Suprapubic skin (tissue), 4 donors: ENCODE measurements at regions not wholly inside any gene's neighbourhood (a gene's known extent, or its start where the extent isn't known, plus 50 kb on each side); places are given as distances from the start of the nearest gene placed in this dataset.

ENCODE experiments used
- DNase-seq, 2 donors: peaks; one replicate each; pipeline ENCODE4 v3.0.0-alpha.2; 2019; ENCODE audit warnings: low spot score in 2 of 2
- H3K27ac ChIP-seq: fragments of 200-600 bp; sonication (generic); one replicate; pipeline ENCODE4 v1.5.1; 2019
- H3K27me3 ChIP-seq: fragments of 200-600 bp; sonication (generic); one replicate; pipeline ENCODE4 v1.5.1; 2019
- H3K36me3 ChIP-seq: fragments of 200-600 bp; sonication (generic); one replicate; pipeline ENCODE4 v1.5.1; 2019
- H3K4me1 ChIP-seq: fragments of 200-600 bp; sonication (generic); one replicate; pipeline ENCODE4 v1.5.1; 2019
- H3K4me3 ChIP-seq: fragments of 200-600 bp; sonication (generic); one replicate; pipeline ENCODE4 v1.5.1; 2019; ENCODE audit warnings: mild to moderate bottlenecking
- H3K9me3 ChIP-seq: fragments of 200-600 bp; sonication (generic); one replicate; pipeline ENCODE4 v1.5.1; 2019
- CTCF ChIP-seq, 2 donors: fragments of 200-600 bp in 1 of 2; fragments of 450-650 bp in 1 of 2; sonication (generic) in 1 of 2; IDR thresholded peaks; one replicate each; pipeline ENCODE4 v1.5.1; 2016 to 2019; ENCODE audit warnings: antibody characterized with exemption in 2 of 2, mild to moderate bottlenecking in 1 of 2, moderate library complexity in 1 of 2
- EP300 ChIP-seq: sonication (generic); formaldehyde crosslinking; IDR thresholded peaks from one replicate; pipeline ENCODE4 v1.6.1; 2017; ENCODE audit warnings: antibody characterized with exemption
- POLR2A ChIP-seq, 2 donors: fragments of 450-650 bp; IDR thresholded peaks; one replicate each; pipeline ENCODE4 v1.6.1; 2017; ENCODE audit warnings: antibody characterized with exemption in 2 of 2, mild to moderate bottlenecking in 2 of 2, moderate library complexity in 2 of 2
- POLR2AphosphoS5 ChIP-seq, 3 donors: sonication (generic); formaldehyde crosslinking; IDR thresholded peaks; one replicate each; pipeline ENCODE4 v1.6.1; 2017; ENCODE audit warnings: antibody characterized with exemption in 3 of 3
- WGBS: methylation state at CpG from one replicate; pipeline ENCODE4 v1.1.5; 2018; 5-methylcytosine and 5-hydroxymethylcytosine counted together

- TF ChIP-seq POLR2A (IDR thresholded peaks at IDR 0.05) (no peak), EP300 (no peak), CTCF (IDR thresholded peaks at IDR 0.05) (no peak), POLR2AphosphoS5 (IDR thresholded peaks at IDR 0.05) (no peak)
- Histone ChIP-seq H3K27me3 (no peaks in the 10 kb centered on the region), H3K27ac (no peak overlapping the region), H3K36me3 (no peaks in the 10 kb centered on the region), H3K4me3 (no peak overlapping the region), H3K4me1 (no peaks in the 10 kb centered on the region), H3K9me3 (no peaks in the 10 kb centered on the region)
- no peak for DNase-seq
- 86% methylated on average over 2 of the region's 2 CpGs for WGBS
Measured at GRCh38 chr3:188071636-188072035, 82.3 kb upstream of the LPP start.

- H3K36me3 ChIP-seq = no peaks in the 10 kb centered on the region
- H3K9me3 ChIP-seq = no peaks in the 10 kb centered on the region
- no peak for TF ChIP-seq CTCF (IDR thresholded peaks at IDR 0.05)
- peak; percentile 54 for TF ChIP-seq EP300
- TF ChIP-seq POLR2AphosphoS5 (IDR thresholded peaks at IDR 0.05) = peak in 1 of 3 donors; percentile 89
- H3K27ac ChIP-seq = peak overlapping the region; percentile 84
- H3K4me1 ChIP-seq = no peaks in the 10 kb centered on the region
- 71% methylated on average over 4 of the region's 4 CpGs for WGBS
- DNase-seq = no peak
- no peaks in the 10 kb centered on the region for H3K27me3 ChIP-seq
- no peak overlapping the region for H3K4me3 ChIP-seq
Measured at GRCh38 chr3:188076176-188076575, 77.8 kb upstream of the LPP start.

GRCh38 chr3:188077160-188077799, 76.7 kb upstream of the LPP start:
- H3K4me1 ChIP-seq = peaks cover 3% of the 10 kb centered on the region
- WGBS = 85% methylated on average over 8 of the region's 8 CpGs
- H3K27ac ChIP-seq = peak overlapping the region; percentile 84
- no peaks in the 10 kb centered on the region for H3K36me3 ChIP-seq
- no peaks in the 10 kb centered on the region for H3K9me3 ChIP-seq
- peak in 1 of 2 donors; percentile 82 for DNase-seq
- no peaks in the 10 kb centered on the region for H3K27me3 ChIP-seq
- H3K4me3 ChIP-seq = no peak overlapping the region
- TF ChIP-seq EP300 (no peak), POLR2AphosphoS5 (IDR thresholded peaks at IDR 0.05) (peak in 2 of 3 donors; percentile 29 to 62), CTCF (IDR thresholded peaks at IDR 0.05) (no peak), POLR2A (IDR thresholded peaks at IDR 0.05) (no peak)

GRCh38 chr3:188080091-188080490, 73.9 kb upstream of the LPP start:
- DNase-seq = no peak
- no peaks in the 10 kb centered on the region for H3K27me3 ChIP-seq
- no peaks in the 10 kb centered on the region for H3K9me3 ChIP-seq
- no peaks in the 10 kb centered on the region for H3K36me3 ChIP-seq
- H3K4me1 ChIP-seq = peaks cover 3% of the 10 kb centered on the region
- H3K4me3 ChIP-seq = no peak overlapping the region
- H3K27ac ChIP-seq = no peak overlapping the region
- no peak for TF ChIP-seq CTCF (IDR thresholded peaks at IDR 0.05)
- TF ChIP-seq POLR2A (IDR thresholded peaks at IDR 0.05) = no peak
- TF ChIP-seq EP300 = no peak
- TF ChIP-seq POLR2AphosphoS5 (IDR thresholded peaks at IDR 0.05) = no peak
- 93% methylated on average over 2 of the region's 2 CpGs for WGBS

GRCh38 chr3:188082031-188082430, 71.9 kb upstream of the LPP start:
- WGBS = 45% methylated on average over 2 of the region's 2 CpGs
- Histone ChIP-seq H3K27ac (peak overlapping the region; percentile 56), H3K27me3 (no peaks in the 10 kb centered on the region), H3K36me3 (no peaks in the 10 kb centered on the region), H3K4me3 (no peak overlapping the region), H3K9me3 (no peaks in the 10 kb centered on the region), H3K4me1 (peaks cover 3% of the 10 kb centered on the region)
- DNase-seq = no peak
- peak in 1 of 3 donors; percentile 28 for TF ChIP-seq POLR2AphosphoS5 (IDR thresholded peaks at IDR 0.05)
- no peak for TF ChIP-seq EP300

- WGBS = 65% methylated on average over 1 of the region's 1 CpG
- Histone ChIP-seq H3K9me3 (no peaks in the 10 kb centered on the region), H3K27ac (no peak overlapping the region), H3K4me1 (peaks cover 3% of the 10 kb centered on the region), H3K27me3 (no peaks in the 10 kb centered on the region), H3K4me3 (no peak overlapping the region), H3K36me3 (no peaks in the 10 kb centered on the region)
- TF ChIP-seq POLR2A (IDR thresholded peaks at IDR 0.05) = no peak
- no peak for TF ChIP-seq CTCF (IDR thresholded peaks at IDR 0.05)
- no peak for TF ChIP-seq POLR2AphosphoS5 (IDR thresholded peaks at IDR 0.05)
- no peak for TF ChIP-seq EP300
- DNase-seq = no peak
Measured at GRCh38 chr3:188082450-188082849, 71.5 kb upstream of the LPP start.
